Osteocyte (in vitro differentiated cells): ENCODE measurements at regions not wholly inside any gene's neighbourhood (a gene's known extent, or its start where the extent isn't known, plus 50 kb on each side); places are given as distances from the start of the nearest gene placed in this dataset.

Experiments
- DNase-seq: peaks from one replicate; pipeline ENCODE4 v3.0.0; 2021; ENCODE audit warnings: mixed read lengths; ENCODE audit not compliant: unreplicated experiment; ENCODE audit errors: extremely low spot score
- H3K27ac Mint-ChIP-seq: one replicate; pipeline ENCODE4 v1.8.0; 2021; ENCODE audit warnings: mild to moderate bottlenecking, mixed read lengths; ENCODE audit not compliant: unreplicated experiment
- H3K27me3 Mint-ChIP-seq: one replicate; pipeline ENCODE4 v1.8.0; 2021; ENCODE audit warnings: mixed read lengths; ENCODE audit not compliant: unreplicated experiment
- H3K36me3 Mint-ChIP-seq: one replicate; pipeline ENCODE4 v1.8.0; 2021; ENCODE audit warnings: mixed read lengths; ENCODE audit not compliant: unreplicated experiment
- H3K4me1 Mint-ChIP-seq: one replicate; pipeline ENCODE4 v1.8.0; 2021; ENCODE audit warnings: mixed read lengths; ENCODE audit not compliant: unreplicated experiment
- H3K4me3 Mint-ChIP-seq: one replicate; pipeline ENCODE4 v1.8.0; 2021; ENCODE audit warnings: mild to moderate bottlenecking, moderate library complexity, mixed read lengths; ENCODE audit not compliant: unreplicated experiment
- H3K9me3 Mint-ChIP-seq: one replicate; pipeline ENCODE4 v1.8.0; 2021; ENCODE audit warnings: mixed read lengths; ENCODE audit not compliant: unreplicated experiment
- CTCF ChIP-seq: fragments of 200-600 bp; sonication (generic); IDR thresholded peaks from 2 replicates; pipeline ENCODE4 v1.5.0; 2021; ENCODE audit warnings: antibody characterized with exemption, mild to moderate bottlenecking, moderate library complexity

GRCh38 chr4:64895031-64895430, 485.8 kb upstream of the TECRL start:
- Mint-ChIP-seq H3K4me1 (no peaks in the 10 kb centered on the region), H3K9me3 (no peaks in the 10 kb centered on the region), H3K27me3 (peaks cover 24% of the 10 kb centered on the region), H3K27ac (no peak overlapping the region), H3K36me3 (no peaks in the 10 kb centered on the region), H3K4me3 (no peak overlapping the region)
- no peak for DNase-seq
- TF ChIP-seq CTCF, result no peak

- no peak for TF ChIP-seq CTCF
- H3K27me3 Mint-ChIP-seq, result peaks cover 26% of the 10 kb centered on the region
- no peaks in the 10 kb centered on the region for H3K36me3 Mint-ChIP-seq
- no peaks in the 10 kb centered on the region for H3K9me3 Mint-ChIP-seq
- H3K4me1 Mint-ChIP-seq, result no peaks in the 10 kb centered on the region
- DNase-seq, result no peak
- H3K27ac Mint-ChIP-seq, result no peak overlapping the region
- no peak overlapping the region for H3K4me3 Mint-ChIP-seq
Measured at GRCh38 chr4:64893205-64893604, 484.0 kb upstream of the TECRL start.

GRCh38 chr4:64889906-64890610, 480.8 kb upstream of the TECRL start:
- Mint-ChIP-seq H3K4me1 (no peaks in the 10 kb centered on the region), H3K36me3 (no peaks in the 10 kb centered on the region), H3K27ac (no peak overlapping the region), H3K27me3 (peaks cover 30% of the 10 kb centered on the region), H3K9me3 (no peaks in the 10 kb centered on the region), H3K4me3 (no peak overlapping the region)
- TF ChIP-seq CTCF, result no peak
- DNase-seq, result no peak

GRCh38 chr4:64883087-64883807, 474.0 kb upstream of the TECRL start:
- no peak overlapping the region for H3K27ac Mint-ChIP-seq
- no peaks in the 10 kb centered on the region for H3K9me3 Mint-ChIP-seq
- H3K4me3 Mint-ChIP-seq, result no peak overlapping the region
- no peak for DNase-seq
- TF ChIP-seq CTCF, result no peak
- peaks cover 37% of the 10 kb centered on the region for H3K27me3 Mint-ChIP-seq
- H3K4me1 Mint-ChIP-seq, result no peaks in the 10 kb centered on the region
- H3K36me3 Mint-ChIP-seq, result no peaks in the 10 kb centered on the region

GRCh38 chr4:64882311-64883086, 473.2 kb upstream of the TECRL start:
- H3K4me3 Mint-ChIP-seq, result no peak overlapping the region

More at GRCh38 chr4:64882311-64883086, 473.2 kb upstream of the TECRL start:
- no peak for TF ChIP-seq CTCF
- peaks cover 37% of the 10 kb centered on the region for H3K27me3 Mint-ChIP-seq
- H3K36me3 Mint-ChIP-seq, result no peaks in the 10 kb centered on the region
- no peaks in the 10 kb centered on the region for H3K9me3 Mint-ChIP-seq
- no peak for DNase-seq
- no peak overlapping the region for H3K27ac Mint-ChIP-seq
- no peaks in the 10 kb centered on the region for H3K4me1 Mint-ChIP-seq
